ENCODE measurements at regions not wholly inside any gene's neighbourhood (a gene's known extent, or its start where the extent isn't known, plus 50 kb on each side); places are given as distances from the start of the nearest gene placed in this dataset.
"Not testable (repeated sequence)": the region's sequence is repeated elsewhere in the genome, so short reads cannot be mapped to it uniquely, and the experiment has no call there.

DNA sequence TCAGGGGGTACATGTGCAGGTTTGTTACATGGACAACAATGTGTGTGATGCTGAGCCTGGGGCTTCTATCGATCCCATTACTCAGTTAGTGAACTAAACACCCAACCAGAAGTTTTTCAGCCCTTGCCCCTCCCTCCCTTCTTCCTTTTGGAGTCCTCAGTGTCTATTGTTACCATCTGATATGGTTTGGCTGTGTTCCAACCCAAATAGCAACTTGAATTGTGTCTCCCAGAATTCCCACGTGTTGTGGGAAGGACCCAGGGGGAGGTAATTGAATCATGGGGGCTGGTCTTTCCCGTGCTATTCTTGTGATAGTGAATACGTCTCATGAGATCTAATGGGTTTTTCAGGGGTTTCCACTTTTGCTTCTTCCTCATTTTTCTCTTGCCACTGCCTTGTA, 186.3 kb downstream of the AEBP2 start:
- DNase-seq (ENCODE audit: low spot score): not testable (repeated sequence)

DNA sequence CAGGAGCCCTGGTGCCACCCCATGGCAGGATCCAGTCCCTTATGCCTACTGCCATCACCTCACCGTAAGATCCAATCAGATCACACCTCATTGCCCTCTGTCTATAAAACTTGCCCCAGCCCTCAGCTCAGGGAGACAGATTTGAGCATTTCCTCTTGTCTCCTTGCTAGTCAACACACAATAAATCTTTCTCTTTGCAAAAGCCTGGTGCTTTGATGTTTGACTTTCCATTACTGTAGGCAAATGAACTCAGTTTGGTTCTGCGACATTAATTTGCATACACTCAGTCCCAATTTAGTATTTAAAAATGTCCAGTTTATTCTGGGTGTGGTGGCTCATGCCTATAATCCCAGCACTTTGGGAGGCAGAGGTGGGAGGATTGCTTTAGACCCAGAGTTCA, 188.4 kb downstream of the AEBP2 start:
- DNase-seq (ENCODE audit: low spot score): no peak

DNA sequence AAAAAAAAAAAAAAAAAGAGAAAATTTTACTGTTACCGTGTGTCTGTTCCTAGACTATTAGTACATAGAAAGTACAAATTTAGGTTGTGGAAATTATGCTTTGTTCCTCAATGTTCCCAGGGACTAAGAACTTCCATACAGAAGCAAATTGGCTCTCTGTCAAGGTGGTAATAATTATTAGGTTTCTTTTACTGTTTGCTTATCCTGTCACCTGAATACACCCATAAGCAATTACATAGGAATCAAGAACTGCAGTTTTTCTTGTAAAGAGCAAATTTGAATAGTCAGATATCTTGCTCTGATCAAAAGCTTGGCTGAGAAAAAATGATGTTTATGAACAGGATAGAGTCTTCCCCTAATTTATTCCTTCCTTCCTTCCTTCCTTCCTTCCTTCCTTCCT, 191.2 kb downstream of the AEBP2 start:
- no peak for DNase-seq (ENCODE audit: low spot score)

DNA sequence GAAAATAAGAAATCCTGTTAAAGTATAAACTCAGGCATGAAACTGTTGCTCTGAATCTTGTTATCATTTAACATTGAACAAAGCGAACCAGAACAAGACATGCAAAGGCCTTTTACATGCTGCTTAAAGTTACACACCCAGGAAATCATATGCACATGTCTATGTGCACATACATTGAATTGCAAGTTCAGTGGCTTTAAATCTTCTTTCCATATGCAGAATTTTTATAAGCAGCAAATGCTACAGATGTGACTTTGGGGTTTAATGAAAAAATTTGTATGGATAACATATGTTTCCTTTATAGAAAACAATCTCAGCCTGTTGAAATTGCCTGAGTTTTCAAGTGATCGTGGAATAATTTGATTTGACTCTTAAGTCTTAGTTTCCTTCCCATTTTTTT, 193.9 kb downstream of the AEBP2 start:
- DNase-seq (ENCODE audit: low spot score): no peak

DNA sequence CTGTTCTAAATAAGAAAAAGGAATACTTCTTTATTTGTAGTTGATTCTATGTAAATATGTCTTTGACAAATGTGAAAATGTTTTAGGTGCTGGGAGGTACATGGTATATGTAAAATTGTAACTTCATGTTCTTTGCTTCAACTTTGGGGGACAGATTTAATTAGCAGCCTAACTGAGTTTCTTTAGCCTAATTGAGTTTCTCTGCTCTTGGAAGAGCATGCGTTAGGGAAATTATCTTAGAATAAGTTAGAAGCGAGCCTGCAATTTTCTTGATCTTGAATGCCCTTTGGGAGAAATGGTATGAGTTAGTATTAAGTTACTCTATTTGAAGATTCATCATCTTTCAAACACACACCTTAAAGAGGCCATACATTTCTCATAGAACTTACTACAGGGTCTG, 194.3 kb downstream of the AEBP2 start:
- no peak for DNase-seq (ENCODE audit: low spot score)

DNA sequence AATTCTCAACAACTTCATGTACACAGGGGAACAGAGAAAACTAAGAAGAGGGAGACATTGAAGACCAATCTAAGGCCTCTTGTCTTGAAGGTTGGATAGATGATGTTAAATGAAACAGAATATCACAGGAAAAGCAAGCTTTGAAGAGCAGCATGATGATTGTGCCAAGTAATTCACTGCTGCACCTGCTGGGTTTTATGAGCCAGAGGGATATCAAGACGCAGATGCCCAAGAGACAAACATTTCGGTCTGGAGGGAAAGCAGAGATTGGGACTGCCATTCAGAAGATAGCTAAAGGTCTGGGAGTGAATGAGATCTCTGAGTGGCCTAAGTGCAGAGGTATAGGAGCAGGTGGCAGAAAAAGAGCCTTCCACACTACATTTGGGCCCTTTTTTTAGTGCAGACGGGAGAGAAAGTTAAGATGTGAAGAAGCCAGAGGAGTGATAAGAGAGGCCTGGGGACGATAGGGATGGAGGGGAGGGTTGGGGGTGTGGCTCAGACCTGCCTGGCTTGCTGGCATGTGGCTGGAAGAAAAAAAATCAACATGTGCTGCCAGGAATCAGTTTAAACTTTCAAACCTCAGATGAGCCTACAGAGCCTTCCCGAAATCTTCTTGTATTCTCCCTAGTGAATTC, 200.6 kb downstream of the AEBP2 start:
- no peak for DNase-seq (ENCODE audit: low spot score)

DNA sequence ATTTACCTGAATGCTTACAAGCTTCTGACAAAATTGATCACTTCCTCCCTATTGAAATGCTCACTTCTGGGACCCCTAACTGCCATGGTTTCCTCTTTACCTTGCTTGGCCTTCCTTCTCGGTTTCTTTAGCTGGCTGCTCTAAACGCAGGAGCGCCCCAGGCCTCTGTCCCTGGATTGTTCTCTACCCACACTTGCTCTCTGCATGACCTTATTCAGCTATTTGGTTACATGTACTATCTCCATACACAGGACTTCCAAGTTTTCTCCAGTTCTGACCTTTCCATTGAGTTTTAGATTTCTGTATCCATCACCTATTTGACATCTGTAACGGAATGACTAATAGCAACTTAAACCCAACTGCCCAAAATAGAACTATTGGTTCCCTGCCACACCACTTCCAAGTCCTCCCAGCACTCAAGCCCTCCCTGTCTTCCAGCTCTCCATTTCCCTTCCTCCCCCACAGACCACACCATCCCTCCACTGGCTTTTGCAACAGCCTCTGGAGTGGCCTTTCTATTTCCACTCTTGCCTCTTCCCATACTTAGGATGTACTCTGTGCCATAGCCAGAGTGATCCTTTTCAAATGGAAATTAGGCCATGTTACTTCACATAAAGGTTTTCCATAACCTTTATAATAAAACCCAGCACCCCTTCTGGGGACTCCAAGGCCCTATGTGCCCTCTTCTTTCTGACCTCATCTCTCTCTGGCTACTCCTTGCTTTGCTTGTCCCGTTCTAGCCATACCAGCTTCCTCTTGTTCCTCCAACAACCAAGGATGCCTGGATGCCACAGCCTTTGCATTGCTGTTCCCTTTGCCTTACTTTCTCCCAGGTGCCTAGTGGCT, 202.2 kb downstream of the AEBP2 start:
- DNase-seq (ENCODE audit: low spot score): no peak

DNA sequence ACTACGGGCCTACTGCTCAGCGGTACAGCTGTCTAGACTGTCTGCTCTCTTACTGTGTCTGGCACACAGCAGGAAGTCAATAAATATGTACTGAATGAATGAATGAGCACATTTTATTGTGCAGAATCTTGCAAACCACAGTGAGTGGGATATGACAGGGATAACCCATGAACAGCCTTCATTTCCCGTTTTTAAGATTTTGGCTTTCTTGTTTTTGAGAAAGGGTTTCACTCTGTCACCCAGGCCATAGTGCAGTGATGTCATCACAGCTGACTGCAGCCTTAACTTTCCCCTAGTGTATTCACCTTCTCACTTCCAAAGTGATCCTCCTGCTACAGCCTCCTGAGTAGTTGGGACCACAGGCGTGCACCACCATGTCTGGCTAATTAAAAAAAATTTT, 203.1 kb downstream of the AEBP2 start:
- no peak for DNase-seq (ENCODE audit: low spot score)

DNA sequence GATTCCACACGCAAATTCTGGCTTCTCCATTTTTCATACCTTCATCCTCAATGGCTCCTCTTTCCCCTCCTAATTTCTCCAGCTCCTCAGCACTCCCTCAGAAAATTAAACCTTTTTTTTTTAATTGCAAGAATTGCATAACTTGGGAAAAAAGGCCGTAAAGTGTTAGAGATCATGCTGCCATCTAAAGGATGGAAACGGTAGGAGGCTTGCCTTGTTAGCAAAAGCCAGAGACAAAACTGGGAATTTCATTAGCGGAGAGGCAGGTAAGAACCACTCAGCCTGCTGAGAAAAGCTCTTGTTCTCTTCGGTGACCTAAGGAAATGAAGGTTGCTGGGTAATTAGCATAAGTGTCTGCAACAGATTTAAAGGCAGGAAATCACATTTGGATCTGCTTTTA, 204.3 kb downstream of the AEBP2 start:
- DNase-seq (ENCODE audit: low spot score): no peak

DNA sequence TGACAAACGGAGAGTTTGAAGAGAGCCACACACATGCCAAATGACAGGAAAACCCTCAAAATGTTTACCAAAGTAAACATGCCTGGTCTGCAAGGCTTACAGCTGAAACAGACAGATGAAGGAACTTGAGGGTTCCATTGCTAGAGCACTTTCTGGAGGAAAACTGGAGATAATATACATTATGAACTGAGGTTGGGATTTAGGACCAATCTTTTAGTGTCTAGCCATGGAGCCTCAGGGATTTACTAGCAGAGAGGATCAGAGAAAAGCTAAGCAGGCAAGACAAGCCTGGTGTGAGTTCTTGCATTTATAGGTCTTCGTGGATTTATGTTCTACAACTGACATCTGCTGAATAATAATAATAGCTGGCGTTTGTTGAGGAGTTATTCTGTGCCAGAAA, 205.3 kb downstream of the AEBP2 start:
- no peak for DNase-seq (ENCODE audit: low spot score)

DNA sequence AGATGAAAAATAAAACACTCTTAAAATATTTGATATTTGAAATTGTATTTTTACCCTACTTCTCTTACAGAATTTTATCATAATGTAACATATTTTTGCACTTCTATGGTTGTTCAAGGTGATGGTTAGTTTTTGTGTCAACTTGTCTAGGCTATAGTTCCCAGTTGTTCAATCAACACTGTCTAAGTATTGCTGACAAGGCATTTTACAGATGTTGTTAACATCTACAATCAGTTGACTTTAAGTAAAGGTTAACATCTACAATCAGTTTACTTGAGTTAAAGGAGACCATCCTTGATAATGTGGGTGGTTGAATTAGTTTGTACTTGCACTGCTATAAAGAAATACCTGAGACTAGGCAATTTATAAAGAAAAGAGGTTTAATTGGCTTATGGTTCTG, 206.5 kb downstream of the AEBP2 start:
- no peak for DNase-seq (ENCODE audit: low spot score)

DNA sequence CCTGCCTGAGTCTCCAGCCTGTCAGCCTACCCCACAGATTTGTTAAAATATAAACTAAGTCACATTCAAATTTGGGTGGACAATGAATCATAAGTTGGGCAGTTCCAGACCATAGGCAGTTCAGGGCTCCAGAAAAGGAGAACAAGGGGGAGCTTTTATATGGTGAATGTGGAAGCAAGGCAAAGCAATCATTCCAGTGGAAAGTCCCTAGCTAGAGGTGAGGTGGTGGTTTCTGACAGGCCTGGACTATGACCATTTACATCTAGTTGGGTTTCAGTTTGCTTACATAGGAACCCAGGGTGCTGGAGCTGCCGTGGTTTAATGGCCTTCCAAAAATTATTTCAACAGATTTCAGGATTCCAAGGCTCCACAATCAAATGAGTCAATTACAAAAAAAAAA, 207.3 kb downstream of the AEBP2 start:
- no peak for DNase-seq (ENCODE audit: low spot score)

DNA sequence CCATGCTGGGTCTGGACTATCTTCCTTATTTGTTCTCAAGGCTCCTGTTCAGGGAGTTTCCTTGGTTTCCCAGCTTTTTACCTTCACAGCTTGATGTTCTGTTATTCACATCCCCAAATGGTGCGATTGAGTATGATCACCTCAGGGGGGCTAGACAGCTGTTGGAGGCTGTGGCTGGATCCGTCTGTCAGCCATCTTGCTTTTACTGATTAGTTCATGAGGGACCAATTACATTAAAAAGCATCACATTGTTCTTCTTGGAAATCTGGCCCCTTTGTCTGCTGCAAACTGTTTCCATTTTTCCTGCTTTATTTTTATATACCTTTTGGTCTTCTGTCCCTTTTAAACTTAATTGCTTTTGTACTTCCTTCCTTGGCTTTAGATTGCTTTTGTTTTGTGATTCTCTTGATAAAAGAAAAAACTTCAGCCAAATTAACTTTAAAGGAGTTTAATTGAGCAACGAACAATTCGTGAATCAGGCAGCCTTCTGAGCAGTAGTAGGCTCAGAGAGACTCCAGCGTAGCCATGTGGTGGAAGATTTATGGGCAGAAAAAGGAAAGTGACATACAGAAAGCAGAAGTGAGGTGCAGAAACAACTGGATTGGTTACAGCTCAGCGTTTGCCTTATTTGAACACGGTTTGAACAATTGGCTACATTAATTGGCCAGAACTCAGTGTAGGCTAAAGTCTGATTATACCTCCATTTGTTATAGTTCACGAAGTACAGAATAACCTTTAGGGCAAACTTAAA, 208.7 kb downstream of the AEBP2 start:
- DNase-seq (ENCODE audit: low spot score): no peak

DNA sequence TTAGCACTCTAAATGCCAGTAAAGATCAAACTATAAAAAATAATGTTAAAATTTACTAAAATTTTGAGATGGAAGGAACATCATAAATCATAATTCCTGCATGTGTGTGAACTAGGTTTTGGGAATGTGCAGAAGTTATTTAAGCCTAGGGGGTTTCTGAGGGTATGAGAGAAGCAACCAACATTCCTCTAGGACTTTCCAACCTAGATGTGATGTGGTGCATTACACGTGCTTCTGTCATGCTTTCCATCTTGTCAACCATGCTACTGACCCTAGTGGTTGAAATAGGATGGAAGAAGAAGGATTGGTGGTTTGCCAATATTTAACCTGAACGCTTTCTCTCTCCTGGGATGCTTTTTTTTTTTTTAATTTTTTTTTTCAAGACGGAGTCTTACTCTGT, 209.3 kb downstream of the AEBP2 start:
- no peak for DNase-seq (ENCODE audit: low spot score)

DNA sequence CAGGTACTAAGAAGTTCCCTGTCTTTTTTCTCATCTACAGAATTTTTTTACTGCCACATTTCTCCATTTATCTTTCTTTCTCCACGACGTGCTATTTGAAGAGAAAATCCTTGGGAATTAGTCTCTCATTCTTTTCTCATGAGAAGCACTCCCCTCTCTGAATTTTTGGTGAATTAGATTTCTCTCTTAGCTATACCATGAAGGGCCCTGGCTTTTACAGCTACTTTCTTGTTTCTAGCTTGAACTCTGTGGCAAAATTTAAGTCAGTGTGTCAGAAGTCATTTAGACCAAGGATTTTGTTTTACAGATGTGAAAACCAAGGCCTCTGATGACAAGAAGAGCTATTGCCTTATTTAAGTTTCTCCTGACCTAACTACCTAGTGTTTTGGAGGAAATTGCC, 213.1 kb downstream of the AEBP2 start:
- DNase-seq (ENCODE audit: low spot score): no peak

DNA sequence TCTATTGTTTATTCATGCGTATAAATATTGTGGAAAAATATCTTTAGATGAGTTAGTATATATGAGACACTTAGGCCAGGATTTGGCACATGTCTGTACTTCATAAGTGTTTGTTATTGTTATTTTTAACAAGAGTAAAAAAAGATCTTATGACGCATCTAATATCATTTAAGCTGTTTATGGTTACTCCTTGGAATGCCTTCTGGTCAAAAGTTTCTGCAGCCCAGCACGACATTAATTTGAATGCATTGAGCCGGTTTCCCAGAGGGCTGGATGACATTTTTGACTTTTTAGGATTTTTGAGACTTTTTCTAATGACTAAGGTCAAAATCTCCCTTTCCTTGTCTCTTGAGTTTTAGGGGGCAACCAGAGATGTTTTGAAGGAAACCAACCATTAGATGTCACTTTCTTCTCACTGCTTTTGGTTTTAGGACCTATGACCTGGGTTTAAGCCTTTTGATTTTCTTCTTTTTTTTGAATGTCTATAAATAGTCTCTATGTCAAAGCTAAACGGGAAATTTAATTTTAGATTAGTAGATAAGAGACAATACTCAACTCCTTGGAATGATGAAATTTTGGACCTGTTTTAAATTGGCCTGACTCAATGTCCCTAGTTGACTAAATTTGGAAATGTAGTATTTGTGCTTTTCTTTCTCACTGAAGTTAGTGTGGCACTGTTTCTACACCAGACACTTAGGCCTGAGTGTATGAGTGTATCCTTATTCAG, 215.5 kb downstream of the AEBP2 start:
- DNase-seq (ENCODE audit: low spot score): no peak

DNA sequence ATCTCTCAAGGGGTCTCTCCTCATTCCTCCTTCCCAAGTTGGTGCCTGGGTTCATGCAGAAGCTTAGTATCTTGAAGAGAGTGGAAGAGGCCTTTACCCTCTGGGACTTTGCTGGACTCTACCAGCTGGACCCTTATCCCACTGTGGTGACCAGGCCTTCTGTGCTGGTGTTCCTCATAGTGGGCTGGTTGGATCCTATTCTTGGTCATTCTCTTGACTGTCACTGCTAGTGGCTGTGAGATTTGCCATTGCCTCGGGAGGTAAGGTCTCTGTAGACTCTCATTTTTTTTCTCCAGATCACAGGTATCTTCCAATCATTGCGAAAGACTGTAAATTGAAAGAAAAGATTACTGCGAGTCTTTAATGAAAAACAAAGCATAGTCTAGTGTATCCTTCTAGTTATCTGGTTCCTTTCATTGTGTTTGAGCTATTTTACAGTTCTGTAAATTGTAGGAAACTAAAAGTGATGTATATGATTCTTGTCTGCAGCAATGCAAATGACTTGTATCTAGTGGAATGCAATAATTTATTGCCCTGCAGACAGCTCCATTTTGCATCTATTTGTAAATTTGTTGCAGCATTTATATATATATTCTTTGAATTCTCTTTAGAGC, 217.9 kb downstream of the AEBP2 start:
- DNase-seq (ENCODE audit: low spot score): no peak

DNA sequence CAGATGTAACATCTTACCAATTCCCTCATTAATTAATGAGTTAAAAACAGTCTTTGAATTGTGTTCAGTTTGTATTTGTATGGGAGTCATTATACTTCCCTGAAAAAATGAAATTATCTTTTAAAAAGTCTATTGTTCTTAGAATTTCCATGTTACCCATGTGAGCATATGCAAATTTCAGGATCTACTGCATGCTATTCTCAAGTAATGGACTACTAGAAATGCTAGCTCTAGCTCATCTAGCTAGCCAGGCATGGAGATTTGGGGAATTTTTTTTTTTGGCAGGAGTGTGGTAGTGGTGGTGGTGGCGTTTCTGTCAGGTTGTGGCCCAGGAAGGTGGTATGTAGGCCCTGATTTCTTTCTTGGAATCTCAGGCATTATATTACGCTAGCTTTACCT, 218.4 kb downstream of the AEBP2 start:
- no peak for DNase-seq (ENCODE audit: low spot score)

DNA sequence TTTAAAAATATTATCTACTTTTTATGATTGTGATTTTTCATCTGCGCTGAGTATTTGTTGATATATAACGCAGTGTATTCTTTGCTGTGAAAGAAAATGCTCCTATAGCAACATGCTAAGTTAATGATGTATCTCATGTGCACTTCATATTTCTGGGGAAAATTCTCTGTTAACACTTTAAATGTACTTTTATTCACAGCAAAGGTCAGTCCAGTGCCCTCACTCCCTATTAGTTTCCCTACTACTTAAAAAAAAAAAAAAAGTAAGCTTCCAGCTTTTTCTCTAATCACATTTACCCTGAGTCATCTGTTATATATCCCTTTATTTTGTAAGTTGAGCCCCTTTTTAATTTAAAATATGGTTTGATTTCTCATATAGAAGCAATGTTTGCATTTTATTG, 219.8 kb downstream of the AEBP2 start:
- no peak for DNase-seq (ENCODE audit: low spot score)

DNA sequence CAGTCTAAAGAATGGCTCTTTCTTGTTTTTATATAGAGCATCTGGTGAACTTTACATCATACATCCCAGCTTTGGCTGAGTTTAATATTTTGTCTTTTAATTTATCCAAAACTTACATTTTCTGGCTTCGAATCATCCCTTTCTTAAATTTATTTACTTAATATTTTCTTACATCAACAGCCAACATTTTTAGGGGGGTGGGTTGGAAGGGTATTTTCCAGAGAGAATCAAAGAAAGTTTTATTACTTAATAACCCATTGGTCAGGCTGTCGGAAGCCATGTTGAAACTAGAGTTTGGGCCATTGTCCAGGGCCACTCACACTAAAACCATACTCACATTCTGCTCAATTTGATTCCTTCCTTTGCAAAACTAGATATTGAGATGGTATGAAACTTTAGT, 220.2 kb downstream of the AEBP2 start:
- no peak for DNase-seq (ENCODE audit: low spot score)

DNA sequence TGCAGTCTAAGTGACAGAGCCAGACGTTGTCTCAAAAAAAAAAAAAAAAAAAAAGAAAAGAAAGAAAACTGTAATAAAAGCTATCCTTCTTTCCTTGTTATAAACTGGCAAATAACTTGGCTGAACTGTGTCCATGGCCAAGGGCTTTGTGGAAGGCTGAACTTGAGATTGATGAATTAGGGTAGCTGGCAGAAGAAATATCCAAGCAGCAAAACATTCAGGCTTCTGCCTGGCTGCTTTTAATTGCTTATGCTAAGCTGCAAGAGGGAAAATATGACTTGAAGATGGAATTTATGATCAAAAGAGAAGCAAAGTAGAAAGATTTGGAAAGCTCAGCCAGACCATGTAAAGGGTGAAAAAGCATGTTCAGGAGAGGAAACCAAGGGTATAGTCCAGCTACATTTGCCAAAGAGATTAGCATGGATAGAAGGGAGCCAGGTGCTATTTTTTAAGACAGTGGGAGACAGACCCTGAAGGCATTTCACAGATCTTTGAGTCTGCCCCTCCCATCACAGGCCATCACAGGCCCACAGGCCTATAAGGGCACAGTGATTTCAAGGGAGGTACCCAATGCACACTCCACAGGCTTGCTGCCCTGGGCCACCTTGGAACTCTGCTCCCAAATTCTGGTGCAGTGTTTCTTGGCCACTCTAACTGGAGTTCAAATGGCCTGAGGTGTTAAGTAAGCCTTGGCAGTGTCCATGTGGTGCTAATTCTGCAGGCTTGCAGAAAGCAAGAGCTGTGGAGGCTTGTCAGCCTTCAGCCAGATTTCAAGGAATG, 226.0 kb downstream of the AEBP2 start:
- no peak for DNase-seq (ENCODE audit: low spot score)

Measured in LoVo (cell line).